GM18498 (cell line): ENCODE measurements at regions not wholly inside any gene's neighbourhood (a gene's known extent, or its start where the extent isn't known, plus 50 kb on each side); places are given as distances from the start of the nearest gene placed in this dataset.
A peak's percentile ranks its signal among the peaks of the same experiment; 100 is the strongest.

Experiments used
- ATAC-seq: cut with Tn5 transposase; IDR thresholded peaks from one replicate; pipeline ENCODE4 v1.9.1; 2021; ENCODE audit warnings: mild to moderate bottlenecking, moderate library complexity; ENCODE audit not compliant: unreplicated experiment

- no peak for ATAC-seq
Measured at GRCh38 chr11:27968461-27968860, 139.5 kb downstream of the KIF18A start.

- ATAC-seq: no peak
Measured at GRCh38 chr11:27965559-27965958, 142.4 kb downstream of the KIF18A start.

- no peak for ATAC-seq
Measured at GRCh38 chr11:27963370-27963769, 144.6 kb downstream of the KIF18A start.

GRCh38 chr11:27949951-27950738 lies 157.8 kb downstream of the KIF18A start:
- no peak for ATAC-seq

GRCh38 chr11:27945348-27945747 lies 162.6 kb downstream of the KIF18A start:
- no peak for ATAC-seq

GRCh38 chr11:27938011-27938410 lies 169.9 kb downstream of the KIF18A start:
- no peak for ATAC-seq

- no peak for ATAC-seq
Measured at GRCh38 chr11:27934830-27935145, 173.2 kb downstream of the KIF18A start.

GRCh38 chr11:27933992-27934829 lies 173.7 kb downstream of the KIF18A start:
- ATAC-seq: no peak

- no peak for ATAC-seq
Measured at GRCh38 chr11:27931770-27932169, 176.2 kb downstream of the KIF18A start.

GRCh38 chr11:27930946-27931345 lies 177.0 kb downstream of the KIF18A start:
- no peak for ATAC-seq

- no peak for ATAC-seq
Measured at GRCh38 chr11:27928809-27929208, 179.1 kb downstream of the KIF18A start.

GRCh38 chr11:27926981-27927481 lies 180.9 kb downstream of the KIF18A start:
- ATAC-seq: no peak

GRCh38 chr11:27926486-27926885 lies 181.5 kb downstream of the KIF18A start:
- ATAC-seq: no peak

GRCh38 chr11:27921472-27921871 lies 186.5 kb downstream of the KIF18A start:
- no peak for ATAC-seq

- peak; percentile 86 for ATAC-seq
Measured at GRCh38 chr11:27916541-27917100, 191.3 kb downstream of the KIF18A start.

GRCh38 chr11:27914080-27914479 lies 193.9 kb downstream of the KIF18A start:
- no peak for ATAC-seq

- ATAC-seq: no peak
Measured at GRCh38 chr11:27913650-27914049, 194.3 kb downstream of the KIF18A start.

- no peak for ATAC-seq
Measured at GRCh38 chr11:27912916-27913315, 195.0 kb downstream of the KIF18A start.

- ATAC-seq: no peak
Measured at GRCh38 chr11:27910186-27910931, 197.6 kb downstream of the KIF18A start.

- ATAC-seq: no peak
Measured at GRCh38 chr11:27909386-27909785, 198.6 kb downstream of the KIF18A start.

GRCh38 chr11:27908621-27909020 lies 199.3 kb downstream of the KIF18A start:
- ATAC-seq: no peak
